NCI-H82 treated with DMSO at 0.1 percent for 48 hours (cell line): ENCODE measurements at regions not wholly inside any gene's neighbourhood (a gene's known extent, or its start where the extent isn't known, plus 50 kb on each side); places are given as distances from the start of the nearest gene placed in this dataset.
"Not testable (repeated sequence)": the region's sequence is repeated elsewhere in the genome, so short reads cannot be mapped to it uniquely, and the experiment has no call there.

ENCODE experiments used
- DNase-seq: peaks from one replicate; lab custom pipeline; 2025; ENCODE audit not compliant: unreplicated experiment; lab: John Stamatoyannopoulos, UW

GRCh38 chr13:111491659-111492058, 171.2 kb downstream of the TEX29 start:
- DNase-seq, result no peak

GRCh38 chr13:111492341-111492950, 172.0 kb downstream of the TEX29 start:
- DNase-seq, result no peak

GRCh38 chr13:111492958-111493357, 172.5 kb downstream of the TEX29 start:
- no peak for DNase-seq

GRCh38 chr13:111493468-111493867, 173.0 kb downstream of the TEX29 start:
- no peak for DNase-seq

GRCh38 chr13:111494641-111495040, 174.2 kb downstream of the TEX29 start:
- no peak for DNase-seq

- not testable (repeated sequence) for DNase-seq
These were observed 181.4 kb downstream of the TEX29 start for GRCh38 chr13:111501596-111502535.

GRCh38 chr13:111502957-111503356, 182.5 kb downstream of the TEX29 start:
- DNase-seq, result no peak

GRCh38 chr13:111503376-111503775, 182.9 kb downstream of the TEX29 start:
- no peak for DNase-seq

GRCh38 chr13:111503905-111504695, 183.7 kb downstream of the TEX29 start:
- no peak for DNase-seq

- DNase-seq, result no peak
These were observed 184.8 kb downstream of the TEX29 start for GRCh38 chr13:111505175-111505777.

- DNase-seq, result no peak
These were observed 185.7 kb downstream of the TEX29 start for GRCh38 chr13:111506125-111506524.

GRCh38 chr13:111506621-111507020, 186.2 kb downstream of the TEX29 start:
- DNase-seq, result no peak

GRCh38 chr13:111508164-111508870, 187.9 kb downstream of the TEX29 start:
- no peak for DNase-seq

- no peak for DNase-seq
These were observed 188.6 kb downstream of the TEX29 start for GRCh38 chr13:111508902-111509509.

GRCh38 chr13:111510502-111511218, 190.2 kb downstream of the TEX29 start:
- DNase-seq, result no peak

GRCh38 chr13:111511219-111511732, 190.8 kb downstream of the TEX29 start:
- DNase-seq, result no peak

GRCh38 chr13:111511805-111512504, 191.5 kb downstream of the TEX29 start:
- no peak for DNase-seq

GRCh38 chr13:111512707-111513106, 192.3 kb downstream of the TEX29 start:
- no peak for DNase-seq
